HG03378 (cell line): ENCODE measurements at regions not wholly inside any gene's neighbourhood (a gene's known extent, or its start where the extent isn't known, plus 50 kb on each side); places are given as distances from the start of the nearest gene placed in this dataset.

Experiments
- ATAC-seq: cut with Tn5 transposase; IDR thresholded peaks from one replicate; pipeline ENCODE4 v1.9.1; 2021; ENCODE audit warnings: mild to moderate bottlenecking, moderate library complexity; ENCODE audit not compliant: unreplicated experiment

DNA sequence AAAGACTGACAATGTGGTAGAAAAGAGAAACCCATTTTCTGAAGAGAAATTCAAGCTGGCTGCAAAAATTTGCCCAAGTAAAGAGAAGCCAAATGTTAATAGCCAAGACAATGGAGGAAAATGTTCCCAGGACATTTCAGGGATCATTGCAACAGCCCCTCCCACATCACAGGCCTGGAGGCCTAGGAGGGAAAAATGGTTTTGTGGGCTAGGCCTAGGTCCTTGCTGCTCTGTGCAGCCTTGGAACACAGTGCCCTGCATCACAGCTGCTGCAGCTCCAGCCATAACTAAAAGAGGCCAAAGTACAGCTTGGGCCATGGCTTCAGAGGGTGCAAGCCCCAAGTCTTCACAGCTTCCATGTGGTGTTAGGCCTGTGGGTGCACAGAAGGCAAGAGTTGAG lies 332.4 kb upstream of the LRIG3 start:
- no peak for ATAC-seq

GRCh38 chr12:59250766-59251165 lies 330.5 kb upstream of the LRIG3 start:
- no peak for ATAC-seq

GRCh38 chr12:59240048-59240447 lies 319.7 kb upstream of the LRIG3 start:
- ATAC-seq: no peak

- ATAC-seq: no peak
Observed at GRCh38 chr12:59234391-59234790, 314.1 kb upstream of the LRIG3 start.

DNA sequence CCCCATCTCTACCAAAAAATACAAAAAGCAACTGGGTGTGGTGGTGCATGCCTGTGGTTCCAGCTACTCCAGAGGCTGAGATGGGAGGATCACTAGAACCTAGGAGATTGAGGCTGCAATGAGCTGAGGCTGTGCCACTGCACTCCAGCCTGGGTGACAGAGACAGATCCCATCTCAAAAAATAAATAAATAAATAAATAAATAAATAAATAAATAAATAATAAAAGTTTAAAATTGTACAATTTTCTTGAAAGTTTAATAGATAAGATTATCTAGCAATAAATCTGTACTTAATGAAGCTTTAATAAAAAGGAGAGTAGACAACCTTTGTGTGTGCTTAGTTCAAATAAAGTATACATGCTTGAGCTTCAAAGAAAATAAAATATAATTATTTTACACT lies 310.0 kb upstream of the LRIG3 start:
- no peak for ATAC-seq

DNA sequence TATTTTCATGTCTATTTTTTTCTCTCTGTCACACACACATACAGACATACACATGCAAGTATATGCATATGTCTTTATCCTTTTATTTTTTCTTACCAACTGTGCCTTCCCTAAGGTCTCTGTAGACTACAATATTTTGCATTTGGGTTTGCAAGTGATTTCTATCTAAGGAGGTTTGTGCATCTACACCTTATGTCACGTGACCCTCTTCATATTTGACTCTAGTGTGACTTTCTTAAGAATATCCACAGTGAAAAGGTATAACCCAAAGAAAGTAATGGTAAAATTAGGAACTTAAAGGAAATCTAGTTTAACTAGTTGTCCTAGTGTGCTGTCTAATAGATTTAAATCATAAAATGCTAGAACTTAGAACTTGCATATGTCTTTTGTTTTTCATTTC lies 298.8 kb upstream of the LRIG3 start:
- no peak for ATAC-seq

GRCh38 chr12:59196989-59197388 lies 276.7 kb upstream of the LRIG3 start:
- ATAC-seq: no peak

DNA sequence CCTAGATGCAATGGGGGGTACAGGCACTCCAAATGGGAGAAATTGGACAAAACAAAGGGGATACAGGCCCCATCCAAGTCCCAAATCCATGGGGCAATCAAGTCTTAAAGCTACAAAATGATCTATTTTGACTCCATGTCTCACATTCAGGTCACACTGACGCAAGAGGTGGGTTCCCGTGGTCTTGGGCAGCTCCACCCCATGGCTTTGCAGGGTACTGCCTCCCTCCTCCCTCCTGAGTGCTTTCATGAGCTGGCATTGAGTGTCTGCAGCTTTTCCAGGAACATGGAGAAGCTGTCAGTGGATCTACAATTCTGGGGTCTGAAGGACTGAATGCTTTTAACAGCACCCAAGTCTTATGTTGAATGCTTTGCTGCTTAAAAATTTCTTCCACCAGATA lies 274.5 kb upstream of the LRIG3 start:
- ATAC-seq: no peak

DNA sequence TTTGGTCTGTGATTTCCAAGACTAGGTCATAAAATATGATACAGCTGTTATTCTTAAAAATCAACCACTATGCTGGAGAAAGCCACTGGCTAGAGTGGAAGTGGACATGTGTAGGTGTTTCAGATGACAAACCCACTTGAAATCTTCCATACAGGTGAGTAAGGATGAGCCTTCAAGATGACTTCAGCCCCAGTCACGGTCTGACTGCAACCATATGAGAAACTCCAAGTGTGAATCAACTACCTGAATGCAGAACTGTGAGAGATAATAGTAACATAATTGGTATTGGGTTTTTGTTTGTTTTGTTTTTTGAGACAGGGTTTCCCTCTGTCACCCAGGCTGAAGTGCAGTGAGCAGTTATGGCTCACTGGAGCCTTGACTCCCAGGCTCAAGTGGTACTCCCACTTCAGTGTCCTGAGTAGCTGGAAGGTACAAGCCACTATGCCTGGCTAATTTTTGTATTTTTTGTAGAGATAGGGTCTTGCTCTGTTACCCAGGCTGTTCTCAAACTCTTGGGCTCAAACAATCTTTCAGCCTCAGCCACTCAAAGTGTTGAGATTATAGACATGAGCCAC lies 273.3 kb upstream of the LRIG3 start:
- no peak for ATAC-seq

GRCh38 chr12:59191372-59191771 lies 271.1 kb upstream of the LRIG3 start:
- ATAC-seq: no peak

DNA sequence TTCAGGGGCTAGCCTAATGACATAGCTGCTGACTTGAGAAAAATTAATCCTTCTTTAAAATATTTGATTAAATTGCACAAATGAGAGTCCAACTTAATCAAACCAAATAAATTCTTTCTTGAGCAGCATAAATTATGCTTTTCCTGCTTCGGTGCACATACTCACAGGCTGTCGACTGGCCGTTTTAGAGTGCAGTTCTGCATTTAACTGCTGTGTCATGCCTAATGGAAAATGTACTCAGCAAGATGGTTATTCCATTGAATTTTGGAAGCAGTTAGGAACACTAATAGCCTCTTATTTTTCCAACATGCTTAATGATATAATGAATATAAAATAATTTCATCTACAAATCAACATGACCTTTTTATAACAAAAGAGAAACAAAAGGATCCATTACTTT lies 266.1 kb upstream of the LRIG3 start:
- no peak for ATAC-seq

DNA sequence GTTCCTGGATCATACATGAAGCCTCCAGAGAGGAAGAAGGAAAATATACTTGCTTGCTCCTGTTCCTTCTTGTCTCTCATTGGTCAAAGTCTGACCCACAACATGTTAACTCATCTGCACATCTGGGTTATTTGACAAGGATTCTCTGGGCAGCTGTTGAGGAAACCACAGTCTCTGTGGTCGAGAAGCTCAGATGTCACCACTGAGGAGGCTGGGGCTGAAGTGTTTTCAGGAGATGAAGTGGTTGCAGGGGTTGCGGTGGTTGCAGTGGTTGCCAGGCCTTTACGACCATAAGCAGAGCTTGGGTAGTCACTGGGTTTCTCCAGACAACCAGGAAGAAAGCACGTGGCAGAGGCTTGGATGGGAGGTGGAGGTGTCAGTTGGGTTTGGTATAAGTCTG lies 265.0 kb upstream of the LRIG3 start:
- ATAC-seq: no peak

GRCh38 chr12:59182658-59183455 lies 262.6 kb upstream of the LRIG3 start:
- no peak for ATAC-seq

DNA sequence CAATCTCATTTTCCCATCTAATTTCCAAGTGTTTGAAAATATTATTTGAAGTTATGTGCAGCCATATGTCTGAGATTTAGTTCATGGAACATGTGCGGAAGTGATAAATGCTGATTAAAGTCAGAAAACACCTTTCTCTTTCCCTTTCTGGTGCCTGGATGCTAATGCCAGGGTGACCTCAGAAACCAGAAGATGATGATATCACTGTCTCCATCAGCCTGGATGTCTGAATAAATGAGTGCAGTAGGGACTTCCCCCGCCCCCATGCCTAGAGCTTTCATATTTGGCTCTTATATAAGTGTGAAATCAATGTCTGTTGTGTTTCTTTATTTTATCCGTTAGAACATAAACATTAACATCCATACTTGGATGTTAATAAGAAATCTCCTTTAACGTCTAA lies 261.9 kb upstream of the LRIG3 start:
- ATAC-seq: no peak

DNA sequence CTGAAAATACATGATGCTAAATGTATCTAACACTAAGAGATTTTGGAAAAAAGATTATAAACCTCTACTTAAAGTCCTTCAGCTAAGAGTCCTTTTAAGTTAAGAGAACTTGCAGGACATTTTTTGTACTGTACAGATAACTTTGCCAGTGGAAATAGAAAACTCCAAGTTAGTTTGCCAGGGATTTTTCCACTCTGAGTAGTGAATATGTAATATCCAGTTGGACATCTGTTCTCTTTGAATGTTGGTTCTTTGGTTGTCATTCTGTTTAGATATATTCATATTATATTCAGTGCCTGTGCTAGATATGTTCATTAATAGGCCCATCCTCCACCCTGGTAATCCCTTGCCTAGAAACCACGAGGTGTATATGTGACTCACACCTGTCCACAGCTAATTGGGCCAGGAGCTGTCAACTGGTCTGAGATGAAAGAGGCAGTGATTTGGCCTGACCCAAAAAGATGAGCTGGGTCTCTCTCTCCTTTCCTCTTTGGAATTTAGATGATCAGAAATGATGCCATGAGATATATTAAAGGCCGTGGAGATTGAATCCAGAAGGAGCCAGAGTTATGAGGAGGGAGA lies 261.0 kb upstream of the LRIG3 start:
- no peak for ATAC-seq

- ATAC-seq: no peak
Observed at GRCh38 chr12:59179231-59179630, 258.9 kb upstream of the LRIG3 start.

- no peak for ATAC-seq
Observed at GRCh38 chr12:59173695-59174094, 253.4 kb upstream of the LRIG3 start.

GRCh38 chr12:59168647-59169046 lies 248.3 kb upstream of the LRIG3 start:
- no peak for ATAC-seq

- ATAC-seq: no peak
Observed at GRCh38 chr12:59166457-59166856, 246.2 kb upstream of the LRIG3 start.

DNA sequence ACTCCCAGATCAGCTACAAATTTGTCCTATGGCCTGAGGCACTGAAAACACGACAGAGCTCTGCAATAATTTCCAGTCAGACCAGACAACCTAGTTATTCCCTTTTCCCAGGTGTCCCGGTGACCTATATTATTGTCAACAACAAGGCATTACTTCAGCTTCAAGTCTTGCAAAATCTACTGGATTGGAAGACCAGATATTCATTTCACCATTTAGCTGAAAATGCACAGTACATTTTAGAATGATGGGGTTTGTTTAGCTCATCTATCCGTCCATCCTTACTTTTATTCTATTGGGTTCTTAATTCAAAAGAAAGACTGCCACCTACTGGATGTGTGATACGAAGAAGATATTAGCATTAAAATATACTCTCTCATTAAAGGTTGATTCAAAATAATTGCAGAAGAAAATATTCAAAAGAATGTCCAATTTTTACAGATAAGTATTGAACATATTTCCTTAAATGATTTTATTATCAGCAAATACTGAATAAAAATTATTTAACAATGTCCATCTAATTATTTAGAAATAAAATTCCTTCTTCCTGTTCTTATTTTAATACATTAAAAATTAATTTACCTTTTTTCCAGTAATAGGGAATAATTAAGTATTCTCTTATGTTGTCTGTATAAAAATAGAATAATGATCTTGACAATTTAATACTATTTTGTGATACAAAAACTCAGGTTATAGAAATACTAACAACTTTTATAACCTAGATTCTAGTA lies 244.9 kb upstream of the LRIG3 start:
- no peak for ATAC-seq

DNA sequence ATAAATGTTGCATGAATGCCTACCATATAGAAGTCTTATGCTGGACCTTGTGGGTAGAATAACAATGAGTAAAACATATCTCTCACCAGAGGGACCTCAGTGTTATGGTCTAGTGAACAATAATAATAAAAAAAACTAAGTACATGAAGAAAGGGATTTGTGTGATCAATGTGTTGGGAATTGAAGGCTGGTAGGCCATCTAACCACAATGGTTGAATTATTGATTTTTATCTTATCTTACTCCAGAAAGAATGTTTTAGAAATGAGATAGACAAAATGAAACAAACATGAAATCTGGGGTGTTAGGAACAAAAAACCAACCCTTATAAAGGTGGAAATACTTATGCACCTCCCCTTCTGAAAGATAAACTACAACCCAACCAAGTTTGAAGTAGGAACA lies 243.9 kb upstream of the LRIG3 start:
- ATAC-seq: no peak

DNA sequence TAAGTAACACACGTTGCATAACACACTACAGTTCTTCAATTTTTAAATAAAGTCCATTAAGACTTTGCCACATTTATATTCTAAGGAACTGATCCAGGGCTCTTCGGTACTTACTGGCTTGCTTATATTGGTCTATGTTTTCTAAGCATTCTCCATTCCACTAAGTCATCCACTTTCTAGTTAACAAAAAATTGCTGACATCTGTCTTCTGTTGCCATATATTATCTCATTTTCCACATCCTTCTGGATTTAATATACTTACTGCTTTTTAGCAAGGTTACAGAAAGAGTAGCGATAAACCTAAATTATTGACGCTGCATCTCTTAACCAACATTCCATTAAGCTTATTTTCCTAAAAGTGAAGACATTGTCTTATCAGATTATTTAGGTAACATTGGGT lies 238.4 kb upstream of the LRIG3 start:
- no peak for ATAC-seq
